Left hindlimb (tissue), 1 donor: ENCODE measurements at regions not wholly inside any gene's neighbourhood (a gene's known extent, or its start where the extent isn't known, plus 50 kb on each side); places are given as distances from the start of the nearest gene placed in this dataset.

Experiments
- DNase-seq: peaks from one replicate; pipeline ENCODE4 v3.0.0-alpha.2; 2018

DNA sequence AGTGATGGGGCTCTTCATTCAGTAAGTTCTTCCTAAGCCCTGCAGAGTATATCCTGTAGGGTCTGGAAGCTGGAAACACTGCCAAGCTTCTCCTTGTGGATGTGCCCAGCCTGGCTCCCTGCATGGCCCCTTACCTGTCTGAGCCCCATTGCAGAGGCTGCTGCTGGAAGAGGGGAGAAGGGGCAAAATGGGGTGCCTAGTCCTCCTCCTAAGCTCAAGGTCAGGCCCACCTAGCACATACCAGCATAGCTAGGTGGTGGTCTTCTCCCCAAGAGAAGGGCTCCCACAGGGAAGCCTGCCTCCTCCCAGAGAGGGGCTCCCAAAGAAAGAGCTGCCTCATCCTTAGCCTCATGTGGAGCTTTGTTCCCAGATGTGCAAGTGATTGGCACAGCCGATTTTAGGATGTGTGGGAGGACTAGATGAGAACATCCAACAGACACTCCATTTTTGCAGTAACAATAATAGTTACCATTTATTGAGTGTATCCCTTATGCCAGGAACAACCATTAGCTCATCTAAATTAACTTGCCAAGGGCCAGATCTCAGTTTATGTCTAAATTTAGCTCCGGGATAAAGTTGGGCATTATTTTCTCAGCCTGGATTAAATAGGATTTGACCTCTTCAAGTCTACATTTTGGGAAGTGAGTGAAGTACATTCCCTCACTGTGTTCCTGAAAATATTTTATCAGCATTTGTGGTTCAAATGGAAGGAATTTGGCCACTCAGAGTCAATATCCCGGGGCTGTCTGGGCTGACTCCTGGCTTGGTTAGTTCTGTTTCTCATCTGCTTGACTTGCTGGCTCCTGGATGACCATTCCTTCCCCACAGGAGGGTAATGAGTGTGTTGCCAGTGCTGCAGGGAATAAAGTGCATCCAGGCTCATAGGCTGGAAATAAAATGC lies 291.1 kb upstream of the ROPN1 start:
- DNase-seq = no peak

DNA sequence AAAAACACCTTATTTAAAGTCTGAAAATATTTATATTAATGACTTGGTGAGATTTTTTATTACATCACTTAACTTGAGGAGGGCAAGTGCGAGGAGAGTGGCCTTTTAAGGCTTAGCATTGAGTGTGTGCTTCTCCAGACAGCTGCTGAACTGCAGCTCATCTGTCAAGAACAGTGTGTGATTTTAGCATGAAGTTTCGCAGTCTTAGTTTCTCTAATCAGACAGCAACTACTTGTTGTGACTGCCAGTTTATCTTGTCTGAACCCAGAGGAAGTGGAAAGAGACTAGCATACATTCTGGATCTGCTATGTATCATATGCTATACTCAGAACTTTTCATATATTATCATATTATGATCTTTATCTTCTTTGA lies 291.7 kb upstream of the ROPN1 start:
- DNase-seq = no peak

- DNase-seq = no peak
Observed at GRCh38 chr3:124288996-124289395, 297.1 kb upstream of the ROPN1 start.

DNA sequence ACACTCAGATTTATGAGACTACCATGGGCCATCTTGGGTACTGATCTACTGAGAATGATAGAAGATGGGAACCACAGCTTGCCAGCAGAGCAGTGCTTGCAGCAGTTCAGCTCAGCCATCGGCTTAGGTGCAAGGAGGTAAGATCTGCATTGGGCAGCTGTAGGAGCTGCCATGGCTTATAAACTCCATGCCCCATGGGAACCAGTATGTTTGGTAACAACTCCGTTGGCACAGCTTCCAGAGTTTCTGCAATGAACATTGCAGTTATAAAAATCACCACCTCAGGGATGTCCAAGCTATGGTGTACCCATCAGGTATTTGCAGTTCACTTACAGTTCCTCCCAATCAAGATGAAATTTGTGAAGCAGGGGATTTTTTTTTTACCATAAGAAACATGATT lies 299.1 kb upstream of the ROPN1 start:
- no peak for DNase-seq

DNA sequence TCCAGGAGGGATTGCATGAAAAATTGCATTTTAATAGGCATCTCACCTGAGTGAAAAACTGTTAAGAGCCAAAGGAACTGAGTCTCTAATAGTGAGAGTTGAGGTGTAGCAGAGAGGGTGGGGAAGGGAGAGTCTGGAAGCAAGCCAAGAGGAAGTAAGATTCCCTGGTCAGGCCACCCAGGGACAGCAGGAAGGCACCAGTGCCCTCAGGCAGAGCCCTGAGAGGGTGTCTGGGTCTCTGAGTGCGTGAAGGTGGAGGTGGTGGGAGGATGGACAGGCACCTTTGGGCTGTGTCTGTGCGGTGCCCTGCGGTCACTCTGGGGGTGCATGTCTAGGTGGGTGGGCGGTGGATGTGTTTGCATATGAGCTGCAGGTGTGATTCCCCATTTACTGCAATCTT lies 300.4 kb upstream of the ROPN1 start:
- no peak for DNase-seq

- no peak for DNase-seq
Observed at GRCh38 chr3:124293584-124293983, 301.7 kb upstream of the ROPN1 start.

- DNase-seq = no peak
Observed at GRCh38 chr3:124295362-124295761, 303.4 kb upstream of the ROPN1 start.

GRCh38 chr3:124296406-124296805 lies 304.5 kb upstream of the ROPN1 start:
- no peak for DNase-seq

GRCh38 chr3:124297062-124297980 lies 305.4 kb upstream of the ROPN1 start:
- no peak for DNase-seq

DNA sequence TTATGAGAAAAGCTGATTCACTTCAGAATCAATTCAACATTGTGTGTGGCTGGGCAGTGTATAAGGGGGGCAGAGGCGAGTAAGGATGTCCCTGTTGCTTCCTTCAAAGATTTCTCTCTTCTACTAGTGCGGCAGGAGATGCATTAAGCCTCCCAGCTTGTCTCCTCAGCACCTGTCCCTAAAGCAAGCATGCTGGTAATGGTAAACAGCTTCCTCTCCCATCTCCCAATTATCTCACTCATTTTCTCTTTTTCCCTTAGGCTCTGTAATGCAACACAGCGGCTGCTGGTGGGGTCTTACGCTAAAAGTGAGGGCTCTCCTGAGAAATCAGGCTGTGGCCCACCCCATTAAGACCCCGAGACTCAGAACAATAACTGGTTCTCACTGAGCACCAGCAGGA lies 306.4 kb upstream of the ROPN1 start:
- no peak for DNase-seq

DNA sequence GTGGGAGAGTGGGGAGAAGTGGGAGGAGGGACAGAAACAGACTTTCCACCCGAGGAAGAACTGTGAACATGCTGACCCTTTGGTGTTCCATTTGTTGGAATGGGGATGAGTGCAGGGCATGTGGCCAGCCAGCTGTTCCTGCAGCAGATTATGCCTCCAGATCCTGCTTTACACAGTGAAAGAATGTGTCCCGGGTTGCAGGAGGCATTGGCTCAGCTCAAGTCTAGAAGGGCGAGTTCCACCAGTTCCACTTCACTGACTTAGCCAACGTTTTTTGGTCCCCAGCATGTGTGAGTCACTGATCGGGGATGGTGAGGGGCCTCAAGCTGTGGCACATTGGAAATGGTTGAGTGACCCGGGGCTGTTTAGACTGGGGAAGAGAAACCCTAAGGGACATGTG lies 307.0 kb upstream of the ROPN1 start:
- DNase-seq = no peak

GRCh38 chr3:124299831-124300230 lies 307.9 kb upstream of the ROPN1 start:
- no peak for DNase-seq

DNA sequence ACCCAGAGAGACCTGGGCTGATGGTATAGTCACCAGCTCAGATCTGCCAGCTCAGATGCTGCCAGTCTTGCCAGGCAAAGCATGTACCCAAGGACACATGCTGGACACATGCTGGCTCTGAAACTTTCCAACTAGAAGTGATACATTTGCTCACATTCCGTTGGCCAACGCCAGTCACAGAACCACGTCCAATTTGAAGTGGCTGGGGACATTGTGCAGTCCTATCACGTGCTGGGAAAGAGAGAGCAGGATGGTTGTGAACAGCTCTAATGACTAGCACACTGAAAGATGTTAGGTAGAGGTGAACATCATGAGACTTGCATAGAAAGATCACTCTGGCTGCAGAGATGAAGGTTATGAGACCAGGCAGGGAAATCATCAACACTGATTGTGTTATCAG lies 308.5 kb upstream of the ROPN1 start:
- DNase-seq = no peak

- DNase-seq = no peak
Observed at GRCh38 chr3:124303305-124303910, 311.5 kb upstream of the ROPN1 start.

DNA sequence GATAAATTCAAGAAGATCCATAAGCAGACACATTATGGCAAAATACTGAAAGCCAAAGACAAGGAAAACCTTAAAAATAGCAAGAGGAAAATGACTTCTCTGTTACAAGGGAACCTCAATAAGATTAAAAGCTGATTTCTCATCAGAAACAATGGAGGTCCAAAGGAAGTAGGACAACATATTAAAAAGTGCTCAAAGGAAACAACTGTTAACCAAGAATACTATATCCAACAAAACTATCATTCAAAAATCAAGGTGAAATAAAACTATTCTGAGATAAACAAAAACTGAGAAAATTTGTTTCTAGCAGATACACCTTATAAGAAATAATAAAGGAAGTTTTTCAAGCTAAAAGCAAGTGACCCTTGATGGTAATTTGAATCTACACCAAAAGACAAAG lies 314.7 kb upstream of the ROPN1 start:
- no peak for DNase-seq

DNA sequence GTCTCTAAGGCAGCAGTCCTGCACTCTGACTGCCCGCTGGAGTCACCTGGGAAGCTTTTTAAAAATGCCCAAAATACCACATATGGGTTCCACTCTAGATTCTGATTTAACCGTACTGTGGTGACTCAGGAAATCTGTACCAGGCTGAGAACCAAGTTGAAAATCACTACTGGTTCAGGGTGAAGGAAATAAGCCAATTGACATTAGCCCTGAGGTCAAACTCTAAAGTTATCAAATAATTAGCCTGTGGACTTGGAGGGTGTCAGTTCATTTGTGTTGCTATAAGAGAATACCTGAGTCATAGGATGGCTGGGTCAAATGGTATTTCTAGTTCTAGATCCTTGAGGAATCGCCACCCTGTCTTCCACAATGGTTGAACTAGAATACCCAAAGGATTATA lies 321.7 kb upstream of the ROPN1 start:
- no peak for DNase-seq

DNA sequence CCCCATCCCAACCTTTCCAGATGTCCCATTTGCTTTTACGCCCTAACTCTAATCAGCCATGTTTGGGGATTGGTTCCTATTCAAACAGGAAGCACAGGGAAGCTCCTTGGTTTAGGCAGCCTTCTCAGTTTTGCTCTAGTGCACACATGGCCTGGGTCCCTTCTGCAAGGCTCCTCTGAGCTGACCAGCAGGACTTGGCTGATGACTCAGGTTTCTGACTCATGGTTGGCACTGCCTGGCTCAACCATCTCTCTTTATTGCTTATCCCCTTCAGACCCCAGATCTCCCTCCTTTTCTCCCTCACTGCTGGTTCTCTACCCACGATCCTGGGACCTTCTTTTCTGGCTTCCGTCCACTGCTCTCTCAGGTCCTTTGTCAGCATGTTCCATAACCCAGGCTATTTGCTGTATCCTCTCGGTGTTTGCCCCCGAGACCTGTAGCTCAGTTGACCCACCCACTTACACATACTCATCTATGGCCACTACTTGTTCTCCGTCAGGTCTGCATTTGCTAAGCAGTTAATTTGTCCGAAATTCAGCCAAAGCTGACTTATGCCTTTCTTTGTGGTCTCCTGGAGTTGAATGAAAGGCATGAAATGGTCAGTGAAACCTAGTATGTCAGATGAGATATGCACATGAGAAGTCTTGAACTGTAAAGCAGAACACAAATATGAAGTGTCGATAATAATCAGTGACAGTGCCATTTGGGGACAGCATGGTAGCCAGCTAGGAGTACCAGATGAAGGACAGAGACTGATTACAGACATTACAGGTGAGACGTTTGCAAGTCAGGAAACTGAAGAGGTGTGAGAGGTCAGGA lies 323.5 kb upstream of the ROPN1 start:
- DNase-seq = no peak

DNA sequence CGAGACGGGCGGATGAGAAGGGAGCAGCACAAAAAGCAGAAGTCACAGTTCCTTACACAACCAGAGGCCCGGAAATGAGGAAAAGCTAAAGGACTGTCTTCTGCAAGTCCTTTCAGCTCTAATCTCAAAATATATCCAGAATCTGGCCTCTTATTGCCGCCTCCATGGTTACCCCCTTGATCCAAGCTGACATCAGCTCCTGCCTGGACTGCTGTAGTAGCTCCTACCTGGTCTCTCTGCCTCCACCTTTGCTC lies 324.0 kb upstream of the ROPN1 start:
- no peak for DNase-seq

GRCh38 chr3:124318014-124318413 lies 326.1 kb upstream of the ROPN1 start:
- DNase-seq = no peak

- DNase-seq = no peak
Observed at GRCh38 chr3:124318656-124319055, 326.7 kb upstream of the ROPN1 start.

- DNase-seq = no peak
Observed at GRCh38 chr3:124320976-124321375, 329.1 kb upstream of the ROPN1 start.

DNA sequence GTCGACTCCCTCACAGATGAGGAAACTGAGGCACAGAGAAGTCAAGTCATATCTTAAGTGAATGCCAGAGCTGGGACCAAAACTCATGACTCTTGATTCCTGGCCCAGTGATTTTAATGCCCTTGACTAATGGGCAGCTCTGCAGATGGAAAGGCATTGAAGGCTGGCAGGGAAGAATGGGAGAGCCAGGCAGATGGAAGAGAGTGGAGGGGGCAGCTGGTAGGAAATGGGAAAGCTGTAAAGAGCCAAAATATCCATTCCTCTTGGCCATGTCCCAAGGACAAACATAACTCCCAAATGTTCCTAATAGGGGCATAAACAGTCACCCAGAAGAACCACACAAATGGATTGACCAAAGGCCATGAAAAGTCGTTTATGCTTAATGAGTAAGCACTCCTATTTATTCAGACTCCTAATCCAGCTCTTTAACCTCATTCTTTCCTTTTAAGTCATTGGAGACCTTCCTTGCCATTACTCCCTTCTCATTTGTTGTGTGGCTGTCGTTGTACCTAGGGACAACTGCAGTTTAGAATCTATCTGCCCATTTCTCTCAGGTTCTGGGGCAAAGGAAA lies 330.5 kb upstream of the ROPN1 start:
- no peak for DNase-seq

GRCh38 chr3:124322966-124323365 lies 331.0 kb upstream of the ROPN1 start:
- no peak for DNase-seq
